MG63 (cell line): ENCODE measurements at regions not wholly inside any gene's neighbourhood (a gene's known extent, or its start where the extent isn't known, plus 50 kb on each side); places are given as distances from the start of the nearest gene placed in this dataset.
"Not testable (repeated sequence)": the region's sequence is repeated elsewhere in the genome, so short reads cannot be mapped to it uniquely, and the experiment has no call there.

Experiments used
- DNase-seq: peaks from one replicate; pipeline ENCODE4 v3.0.0-alpha.2; 2020
- H3K27me3 ChIP-seq: fragments of 250-450 bp; sonication (Bioruptor Pico); 2 replicates; pipeline ENCODE4 v1.5.1; 2020; ENCODE audit warnings: mild to moderate bottlenecking, moderate library complexity
- H3K36me3 ChIP-seq: fragments of 250-450 bp; sonication (Bioruptor Pico); 2 replicates; pipeline ENCODE4 v1.5.1; 2020; ENCODE audit warnings: mild to moderate bottlenecking, moderate library complexity
- H3K4me3 ChIP-seq: fragments of 250-450 bp; sonication (Bioruptor Pico); 2 replicates; pipeline ENCODE4 v1.5.1; 2020; ENCODE audit warnings: mild to moderate bottlenecking, moderate library complexity
- H3K9me3 ChIP-seq: fragments of 250-450 bp; sonication (Bioruptor Pico); 2 replicates; pipeline ENCODE4 v1.5.1; 2020; ENCODE audit warnings: mild to moderate bottlenecking, moderate library complexity

GRCh38 chr11:45000918-45001317 is 50.2 kb upstream of the TP53I11 start:
- no peak for DNase-seq
- Histone ChIP-seq H3K4me3 (no peak overlapping the region), H3K27me3 (no peaks in the 10 kb centered on the region), H3K36me3 (no peaks in the 10 kb centered on the region), H3K9me3 (no peaks in the 10 kb centered on the region)

GRCh38 chr11:45001466-45002165 is 50.9 kb upstream of the TP53I11 start:
- no peaks in the 10 kb centered on the region for H3K36me3 ChIP-seq
- no peak for DNase-seq
- no peaks in the 10 kb centered on the region for H3K27me3 ChIP-seq
- no peak overlapping the region for H3K4me3 ChIP-seq
- no peaks in the 10 kb centered on the region for H3K9me3 ChIP-seq

GRCh38 chr11:45005106-45005505 is 54.4 kb upstream of the TP53I11 start:
- DNase-seq = no peak
- Histone ChIP-seq H3K4me3 (no peak overlapping the region), H3K36me3 (no peaks in the 10 kb centered on the region), H3K27me3 (no peaks in the 10 kb centered on the region; the same call in 1 of the 2 replicates), H3K9me3 (no peaks in the 10 kb centered on the region)

GRCh38 chr11:45007011-45007410 is 56.3 kb upstream of the TP53I11 start:
- H3K9me3 ChIP-seq = no peaks in the 10 kb centered on the region
- no peak for DNase-seq

GRCh38 chr11:45015983-45016382 is 65.3 kb upstream of the TP53I11 start:
- not testable (repeated sequence) for H3K27me3 ChIP-seq, H3K36me3 ChIP-seq, H3K9me3 ChIP-seq, H3K4me3 ChIP-seq, DNase-seq

More at GRCh38 chr11:45007011-45007410, 56.3 kb upstream of the TP53I11 start:
- Histone ChIP-seq H3K4me3 (no peak overlapping the region), H3K27me3 (no peaks in the 10 kb centered on the region; the same call in 1 of the 2 replicates), H3K36me3 (no peaks in the 10 kb centered on the region)

- not testable (repeated sequence) for H3K4me3 ChIP-seq, DNase-seq, H3K27me3 ChIP-seq, H3K36me3 ChIP-seq, H3K9me3 ChIP-seq
Observed at GRCh38 chr11:45016446-45016845, 65.8 kb upstream of the TP53I11 start.

- DNase-seq = no peak
- peaks cover 6% of the 10 kb centered on the region; the same call in 1 of the 2 replicates for H3K9me3 ChIP-seq
- H3K4me3 ChIP-seq = no peak overlapping the region
- no peaks in the 10 kb centered on the region for H3K36me3 ChIP-seq
- H3K27me3 ChIP-seq = no peaks in the 10 kb centered on the region
Observed at GRCh38 chr11:45017329-45017728, 66.6 kb upstream of the TP53I11 start.

GRCh38 chr11:45021001-45021400 is 70.3 kb upstream of the TP53I11 start:
- no peaks in the 10 kb centered on the region for H3K36me3 ChIP-seq
- no peak overlapping the region for H3K4me3 ChIP-seq
- DNase-seq = no peak
- 0 out of 2 replicates have a peak, but pooled peaks cover under 1% of the 10 kb centered on the region for H3K9me3 ChIP-seq
- no peaks in the 10 kb centered on the region for H3K27me3 ChIP-seq

- Histone ChIP-seq H3K9me3 (no peaks in the 10 kb centered on the region), H3K4me3 (no peak overlapping the region), H3K27me3 (no peaks in the 10 kb centered on the region), H3K36me3 (no peaks in the 10 kb centered on the region)
- peak; percentile 87 for DNase-seq
Observed at GRCh38 chr11:45021692-45022141, 71.0 kb upstream of the TP53I11 start.

GRCh38 chr11:45022294-45023064 is 71.8 kb upstream of the TP53I11 start:
- Histone ChIP-seq H3K27me3 (no peaks in the 10 kb centered on the region), H3K36me3 (no peaks in the 10 kb centered on the region), H3K9me3 (no peaks in the 10 kb centered on the region), H3K4me3 (no peak overlapping the region)
- DNase-seq = peak; percentile 55

GRCh38 chr11:45023065-45023365 is 72.3 kb upstream of the TP53I11 start:
- H3K36me3 ChIP-seq = no peaks in the 10 kb centered on the region
- no peaks in the 10 kb centered on the region for H3K9me3 ChIP-seq
- no peak for DNase-seq
- no peak overlapping the region for H3K4me3 ChIP-seq
- no peaks in the 10 kb centered on the region for H3K27me3 ChIP-seq

- DNase-seq = no peak
- Histone ChIP-seq H3K36me3 (no peaks in the 10 kb centered on the region), H3K4me3 (no peak overlapping the region)
Observed at GRCh38 chr11:45024316-45024715, 73.6 kb upstream of the TP53I11 start.

GRCh38 chr11:45024846-45025588 is 74.3 kb upstream of the TP53I11 start:
- DNase-seq = no peak
- Histone ChIP-seq H3K4me3 (no peak overlapping the region), H3K9me3 (no peaks in the 10 kb centered on the region), H3K36me3 (no peaks in the 10 kb centered on the region), H3K27me3 (no peaks in the 10 kb centered on the region)

More at GRCh38 chr11:45024316-45024715, 73.6 kb upstream of the TP53I11 start:
- Histone ChIP-seq H3K9me3 (no peaks in the 10 kb centered on the region), H3K27me3 (no peaks in the 10 kb centered on the region)

GRCh38 chr11:45025716-45026492 is 75.2 kb upstream of the TP53I11 start:
- no peak for DNase-seq
- Histone ChIP-seq H3K9me3 (no peaks in the 10 kb centered on the region), H3K4me3 (no peak overlapping the region), H3K27me3 (no peaks in the 10 kb centered on the region), H3K36me3 (no peaks in the 10 kb centered on the region)

- no peaks in the 10 kb centered on the region for H3K36me3 ChIP-seq
- DNase-seq = no peak
- H3K4me3 ChIP-seq = no peak overlapping the region
- no peaks in the 10 kb centered on the region for H3K27me3 ChIP-seq
- H3K9me3 ChIP-seq = no peaks in the 10 kb centered on the region
Observed at GRCh38 chr11:45026835-45027234, 76.2 kb upstream of the TP53I11 start.

GRCh38 chr11:45027312-45027711 is 76.6 kb upstream of the TP53I11 start:
- Histone ChIP-seq H3K36me3 (no peaks in the 10 kb centered on the region), H3K4me3 (no peak overlapping the region), H3K27me3 (no peaks in the 10 kb centered on the region), H3K9me3 (no peaks in the 10 kb centered on the region)
- DNase-seq = no peak
